SH-SY5Y (cell line): ENCODE measurements at regions not wholly inside any gene's neighbourhood (a gene's known extent, or its start where the extent isn't known, plus 50 kb on each side); places are given as distances from the start of the nearest gene placed in this dataset.

ENCODE experiments used
- GATA2 ChIP-seq: IDR thresholded peaks from 2 replicates; pipeline ENCODE4 v1.6.1; 2011; ENCODE audit warnings: mild to moderate bottlenecking, low read depth, low read length
- GATA3 ChIP-seq: IDR thresholded peaks from 2 replicates; pipeline ENCODE4 v1.6.1; 2011; ENCODE audit warnings: low read depth, mild to moderate bottlenecking, low read length, moderate library complexity

DNA sequence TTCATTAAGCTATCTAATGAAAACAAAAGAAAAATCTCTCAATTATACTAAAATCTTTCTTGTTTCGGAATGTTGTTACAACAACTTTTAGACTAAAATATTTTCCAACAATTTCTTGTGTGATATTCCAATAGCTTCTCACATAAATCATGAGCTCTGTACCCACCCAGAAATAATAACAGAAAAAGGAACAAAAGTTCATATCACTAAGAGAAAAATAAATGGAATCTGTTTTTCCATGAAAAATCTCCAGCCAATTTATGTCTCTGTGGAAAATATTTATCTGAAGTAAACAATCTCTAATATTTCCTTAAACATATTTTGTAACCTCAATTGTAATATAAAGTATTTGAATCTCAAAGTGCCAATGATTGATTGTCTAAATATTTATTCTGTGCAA lies 628.6 kb upstream of the ANKRD30A start:
- TF ChIP-seq GATA2 (no peak), GATA3 (no peak)
